WTC11 (cell line): ENCODE measurements at regions not wholly inside any gene's neighbourhood (a gene's known extent, or its start where the extent isn't known, plus 50 kb on each side); places are given as distances from the start of the nearest gene placed in this dataset.

ENCODE experiments used
- ATAC-seq: fragments of 200-7000 bp; cut with Tn5 transposase; 2 replicates; pipeline ENCODE4 v1.10.0; 2021; ENCODE audit warnings: mild to moderate bottlenecking, moderate library complexity
- CTCF ChIA-PET: fragments of 300-600 bp; sonication (Branson Sonifier 250); formaldehyde crosslinking; loops from one replicate; lab custom pipeline; 2021; ENCODE audit warnings: antibody characterized with exemption; lab: Charles Lee
- POLR2A ChIA-PET: fragments of 350-600 bp; sonication (Branson Sonifier 250); formaldehyde crosslinking; loops from one replicate; lab custom pipeline; 2021; ENCODE audit warnings: antibody characterized with exemption; lab: Charles Lee
- DNase-seq: peaks from one replicate; pipeline ENCODE4 v3.0.0; 2021; ENCODE audit warnings: low spot score
- H3K27ac Mint-ChIP-seq: 2 replicates; pipeline ENCODE4 v1.8.0; 2021; ENCODE audit warnings: mixed read lengths
- H3K27me3 Mint-ChIP-seq: 2 replicates; pipeline ENCODE4 v1.8.0; 2021; ENCODE audit warnings: low read depth, mild to moderate bottlenecking, moderate library complexity, mixed read lengths
- H3K36me3 Mint-ChIP-seq: 2 replicates; pipeline ENCODE4 v1.8.0; 2021; ENCODE audit warnings: mixed read lengths
- H3K4me1 Mint-ChIP-seq: 2 replicates; pipeline ENCODE4 v1.8.0; 2022; ENCODE audit warnings: mixed read lengths
- H3K4me3 Mint-ChIP-seq: 2 replicates; pipeline ENCODE4 v1.8.0; 2021; ENCODE audit warnings: mild to moderate bottlenecking, moderate library complexity, mixed read lengths
- H3K9me3 Mint-ChIP-seq: 2 replicates; pipeline ENCODE4 v1.8.0; 2021; ENCODE audit warnings: mixed read lengths
- ATF1 ChIP-seq: sonication (generic); formaldehyde crosslinking; IDR thresholded peaks from 2 replicates; pipeline ENCODE4 v1.8.1; 2023; ENCODE audit warnings: mild to moderate bottlenecking, moderate library complexity, missing genetic modification reagents
- ATF6 ChIP-seq: sonication (generic); formaldehyde crosslinking; IDR thresholded peaks from 2 replicates; pipeline ENCODE4 v1.8.1; 2023; ENCODE audit warnings: mild to moderate bottlenecking, missing genetic modification reagents
- ETV6 ChIP-seq: sonication (generic); formaldehyde crosslinking; IDR thresholded peaks from 2 replicates; pipeline ENCODE4 v1.8.1; 2022; ENCODE audit warnings: mild to moderate bottlenecking, missing genetic modification reagents
- HMGA2 ChIP-seq: fragments of 250-450 bp; sonication (Bioruptor Pico); IDR thresholded peaks from 2 replicates; pipeline ENCODE4 v1.4.0; 2021; ENCODE audit warnings: mild to moderate bottlenecking, moderate library complexity
- HMGXB4 ChIP-seq: sonication (generic); formaldehyde crosslinking; IDR thresholded peaks from 2 replicates; pipeline ENCODE4 v1.8.1; 2023; ENCODE audit warnings: mild to moderate bottlenecking, moderate library complexity, missing genetic modification reagents
- JUN ChIP-seq: sonication (generic); formaldehyde crosslinking; IDR thresholded peaks from 2 replicates; pipeline ENCODE4 v1.8.0; 2023; ENCODE audit warnings: mild to moderate bottlenecking, missing genetic modification reagents
- MAX ChIP-seq: sonication (generic); formaldehyde crosslinking; IDR thresholded peaks from 2 replicates; pipeline ENCODE4 v1.8.0; 2022; ENCODE audit warnings: mild to moderate bottlenecking, missing genetic modification reagents
- MYBL2 ChIP-seq: sonication (generic); formaldehyde crosslinking; IDR thresholded peaks from 2 replicates; pipeline ENCODE4 v1.8.1; 2023; ENCODE audit warnings: mild to moderate bottlenecking, moderate library complexity, missing genetic modification reagents
- TP53 ChIP-seq: sonication (generic); formaldehyde crosslinking; IDR thresholded peaks from 2 replicates; pipeline ENCODE4 v1.8.1; 2023; ENCODE audit warnings: mild to moderate bottlenecking, missing genetic modification reagents
- ZNF138 ChIP-seq: sonication (generic); formaldehyde crosslinking; conservative IDR thresholded peaks from 2 replicates; pipeline ENCODE4 v1.8.1; 2022; ENCODE audit warnings: mild to moderate bottlenecking, moderate library complexity, missing genetic modification reagents
- ZNF281 ChIP-seq: sonication (generic); formaldehyde crosslinking; IDR thresholded peaks from 2 replicates; pipeline ENCODE4 v1.8.0; 2023; ENCODE audit warnings: mild to moderate bottlenecking, missing genetic modification reagents
- ZNF396 ChIP-seq: fragments of 250-450 bp; sonication (Bioruptor Pico); IDR thresholded peaks from 2 replicates; pipeline ENCODE4 v1.8.0; 2021; ENCODE audit warnings: mild to moderate bottlenecking, moderate library complexity, borderline replicate concordance
- ZNF416 ChIP-seq: fragments of 250-450 bp; sonication (Bioruptor Pico); IDR thresholded peaks from 2 replicates; pipeline ENCODE4 v1.9.0; 2021; ENCODE audit warnings: mild to moderate bottlenecking, inconsistent platforms
- ZNF671 ChIP-seq: fragments of 250-450 bp; sonication (Bioruptor Pico); IDR thresholded peaks from 2 replicates; pipeline ENCODE4 v1.8.0; 2021; ENCODE audit warnings: mild to moderate bottlenecking
- TF ChIP-seq, protein P1 (sequence below): sonication (generic); formaldehyde crosslinking; IDR thresholded peaks from 2 replicates; pipeline ENCODE4 v1.8.0; 2022; ENCODE audit warnings: missing genetic modification reagents
- TF ChIP-seq, protein P2 (sequence below): sonication (generic); formaldehyde crosslinking; conservative IDR thresholded peaks from 2 replicates; pipeline ENCODE4 v1.8.1; 2023; ENCODE audit warnings: mild to moderate bottlenecking, low read depth, missing genetic modification reagents, moderate library complexity
- TF ChIP-seq, protein P3 (sequence below): sonication (generic); formaldehyde crosslinking; conservative IDR thresholded peaks from 2 replicates; pipeline ENCODE4 v1.8.1; 2022; ENCODE audit warnings: mild to moderate bottlenecking, missing genetic modification reagents

DNA sequence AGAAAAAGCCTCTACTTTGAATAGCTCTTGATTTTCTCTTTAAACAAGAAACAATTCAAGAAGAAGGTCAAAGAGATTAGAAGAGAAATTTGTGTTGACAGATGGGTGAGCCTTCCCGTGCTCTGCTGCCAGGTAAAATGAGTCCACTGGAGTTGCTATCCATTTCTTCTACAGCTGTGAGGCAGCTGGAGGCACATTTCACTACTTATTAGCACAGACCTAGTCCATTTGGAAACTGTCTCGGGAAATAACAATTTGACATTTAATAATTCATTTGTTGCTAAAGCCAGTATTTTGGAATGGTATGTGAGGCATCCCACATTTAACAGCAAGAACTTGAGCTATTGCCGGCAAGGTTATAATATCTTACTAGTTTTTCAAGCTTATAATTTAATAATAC, 396.8 kb upstream of the GRIA3 start:
- ChIA-PET CTCF (no interaction called here), POLR2A (no interaction called here)
- H3K27me3 Mint-ChIP-seq = no peaks in the 10 kb centered on the region
- no peak for TF ChIP-seq ZNF281
- TF ChIP-seq, protein P1, sequence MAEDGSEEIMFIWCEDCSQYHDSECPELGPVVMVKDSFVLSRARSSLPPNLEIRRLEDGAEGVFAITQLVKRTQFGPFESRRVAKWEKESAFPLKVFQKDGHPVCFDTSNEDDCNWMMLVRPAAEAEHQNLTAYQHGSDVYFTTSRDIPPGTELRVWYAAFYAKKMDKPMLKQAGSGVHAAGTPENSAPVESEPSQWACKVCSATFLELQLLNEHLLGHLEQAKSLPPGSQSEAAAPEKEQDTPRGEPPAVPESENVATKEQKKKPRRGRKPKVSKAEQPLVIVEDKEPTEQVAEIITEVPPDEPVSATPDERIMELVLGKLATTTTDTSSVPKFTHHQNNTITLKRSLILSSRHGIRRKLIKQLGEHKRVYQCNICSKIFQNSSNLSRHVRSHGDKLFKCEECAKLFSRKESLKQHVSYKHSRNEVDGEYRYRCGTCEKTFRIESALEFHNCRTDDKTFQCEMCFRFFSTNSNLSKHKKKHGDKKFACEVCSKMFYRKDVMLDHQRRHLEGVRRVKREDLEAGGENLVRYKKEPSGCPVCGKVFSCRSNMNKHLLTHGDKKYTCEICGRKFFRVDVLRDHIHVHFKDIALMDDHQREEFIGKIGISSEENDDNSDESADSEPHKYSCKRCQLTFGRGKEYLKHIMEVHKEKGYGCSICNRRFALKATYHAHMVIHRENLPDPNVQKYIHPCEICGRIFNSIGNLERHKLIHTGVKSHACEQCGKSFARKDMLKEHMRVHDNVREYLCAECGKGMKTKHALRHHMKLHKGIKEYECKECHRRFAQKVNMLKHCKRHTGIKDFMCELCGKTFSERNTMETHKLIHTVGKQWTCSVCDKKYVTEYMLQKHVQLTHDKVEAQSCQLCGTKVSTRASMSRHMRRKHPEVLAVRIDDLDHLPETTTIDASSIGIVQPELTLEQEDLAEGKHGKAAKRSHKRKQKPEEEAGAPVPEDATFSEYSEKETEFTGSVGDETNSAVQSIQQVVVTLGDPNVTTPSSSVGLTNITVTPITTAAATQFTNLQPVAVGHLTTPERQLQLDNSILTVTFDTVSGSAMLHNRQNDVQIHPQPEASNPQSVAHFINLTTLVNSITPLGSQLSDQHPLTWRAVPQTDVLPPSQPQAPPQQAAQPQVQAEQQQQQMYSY = no peak
- no peak for TF ChIP-seq TP53 (CRISPR knock-in tag)
- no peak for TF ChIP-seq ZNF671 (CRISPR knock-in tag)
- TF ChIP-seq ETV6 (CRISPR knock-in tag) = no peak
- DNase-seq (no peak), ATAC-seq (no peak)
- no peaks in the 10 kb centered on the region for H3K36me3 Mint-ChIP-seq
- peaks cover 5% of the 10 kb centered on the region; the same call in 1 of the 2 replicates for H3K9me3 Mint-ChIP-seq
- no peak overlapping the region for H3K27ac Mint-ChIP-seq
- H3K4me1 Mint-ChIP-seq = peaks cover 7% of the 10 kb centered on the region
- H3K4me3 Mint-ChIP-seq = no peak overlapping the region

DNA sequence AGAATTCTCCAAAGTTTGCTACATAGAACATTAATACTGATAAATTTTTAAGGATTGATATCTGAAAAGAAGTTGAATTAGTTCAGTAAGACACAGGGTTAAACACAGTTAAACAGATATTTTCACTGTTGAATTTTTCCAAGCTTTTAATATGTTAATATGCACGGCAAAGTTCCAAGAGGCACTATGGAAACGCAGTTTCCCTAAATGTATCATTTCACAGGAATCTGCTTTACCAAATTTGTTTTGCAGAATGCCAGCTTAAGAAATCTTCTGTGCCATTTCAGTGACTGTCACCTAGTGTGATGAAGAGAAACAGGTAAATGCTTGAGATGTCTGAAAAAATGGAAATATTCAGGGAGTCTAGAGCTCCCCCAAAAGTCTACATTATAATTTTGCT, 395.9 kb upstream of the GRIA3 start:
- Mint-ChIP-seq H3K4me1 (peaks cover 7% of the 10 kb centered on the region), H3K4me3 (no peak overlapping the region), H3K27ac (no peak overlapping the region), H3K36me3 (no peaks in the 10 kb centered on the region), H3K27me3 (no peaks in the 10 kb centered on the region), H3K9me3 (peaks cover 5% of the 10 kb centered on the region; the same call in 1 of the 2 replicates)
- ChIA-PET POLR2A (no interaction called here), CTCF (no interaction called here)
- DNase-seq (no peak), ATAC-seq (no peak)
- TF ChIP-seq, protein P2, sequence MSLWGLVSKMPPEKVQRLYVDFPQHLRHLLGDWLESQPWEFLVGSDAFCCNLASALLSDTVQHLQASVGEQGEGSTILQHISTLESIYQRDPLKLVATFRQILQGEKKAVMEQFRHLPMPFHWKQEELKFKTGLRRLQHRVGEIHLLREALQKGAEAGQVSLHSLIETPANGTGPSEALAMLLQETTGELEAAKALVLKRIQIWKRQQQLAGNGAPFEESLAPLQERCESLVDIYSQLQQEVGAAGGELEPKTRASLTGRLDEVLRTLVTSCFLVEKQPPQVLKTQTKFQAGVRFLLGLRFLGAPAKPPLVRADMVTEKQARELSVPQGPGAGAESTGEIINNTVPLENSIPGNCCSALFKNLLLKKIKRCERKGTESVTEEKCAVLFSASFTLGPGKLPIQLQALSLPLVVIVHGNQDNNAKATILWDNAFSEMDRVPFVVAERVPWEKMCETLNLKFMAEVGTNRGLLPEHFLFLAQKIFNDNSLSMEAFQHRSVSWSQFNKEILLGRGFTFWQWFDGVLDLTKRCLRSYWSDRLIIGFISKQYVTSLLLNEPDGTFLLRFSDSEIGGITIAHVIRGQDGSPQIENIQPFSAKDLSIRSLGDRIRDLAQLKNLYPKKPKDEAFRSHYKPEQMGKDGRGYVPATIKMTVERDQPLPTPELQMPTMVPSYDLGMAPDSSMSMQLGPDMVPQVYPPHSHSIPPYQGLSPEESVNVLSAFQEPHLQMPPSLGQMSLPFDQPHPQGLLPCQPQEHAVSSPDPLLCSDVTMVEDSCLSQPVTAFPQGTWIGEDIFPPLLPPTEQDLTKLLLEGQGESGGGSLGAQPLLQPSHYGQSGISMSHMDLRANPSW (CRISPR knock-in tag) = no peak
- TF ChIP-seq ATF6 (CRISPR knock-in tag) (no peak), HMGA2 (no peak), ATF1 (no peak), HMGXB4 (CRISPR knock-in tag) (no peak), ZNF138 (no peak), MYBL2 (CRISPR knock-in tag) (no peak), ZNF416 (CRISPR knock-in tag) (no peak), MAX (CRISPR knock-in tag) (no peak), ZNF396 (CRISPR knock-in tag) (no peak), JUN (no peak)
- TF ChIP-seq, protein P3, sequence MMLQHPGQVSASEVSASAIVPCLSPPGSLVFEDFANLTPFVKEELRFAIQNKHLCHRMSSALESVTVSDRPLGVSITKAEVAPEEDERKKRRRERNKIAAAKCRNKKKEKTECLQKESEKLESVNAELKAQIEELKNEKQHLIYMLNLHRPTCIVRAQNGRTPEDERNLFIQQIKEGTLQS (CRISPR knock-in tag) = no peak
- TF ChIP-seq, protein P1 = no peak
